MM.1S (cell line): ENCODE measurements at regions not wholly inside any gene's neighbourhood (a gene's known extent, or its start where the extent isn't known, plus 50 kb on each side); places are given as distances from the start of the nearest gene placed in this dataset.

Source experiments
- CTCF ChIP-seq: fragments of 300-600 bp; sonication (generic); IDR thresholded peaks from 2 replicates; pipeline ENCODE4 v1.5.1; 2016; ENCODE audit warnings: antibody characterized with exemption, low read length, mixed read lengths
- EZH2 ChIP-seq: fragments of 300-600 bp; sonication (generic); optimal IDR thresholded peaks from 2 replicates; pipeline ENCODE3; 2017; ENCODE audit warnings: low read depth, mild to moderate bottlenecking, antibody characterized with exemption, low read length, mixed read lengths
- EZH2phosphoT487 ChIP-seq: fragments of 300-600 bp; sonication (generic); IDR thresholded peaks from 2 replicates; pipeline ENCODE4 v1.6.1; 2018; ENCODE audit warnings: antibody characterized with exemption, low read length

GRCh38 chr4:114539985-114540384, 58.6 kb upstream of the UGT8 start:
- TF ChIP-seq CTCF = no peak
- no peak for TF ChIP-seq EZH2phosphoT487
- no peak for TF ChIP-seq EZH2
